GM11168 (cell line): ENCODE measurements at regions not wholly inside any gene's neighbourhood (a gene's known extent, or its start where the extent isn't known, plus 50 kb on each side); places are given as distances from the start of the nearest gene placed in this dataset.

Source experiments
- in situ Hi-C: fragments of 300-500 bp; cut with MboI; formaldehyde crosslinking; loops from one replicate; pipeline ENCODE4 v1.12.0; 2022; ENCODE audit warnings: low sequenced_read_pairs; ENCODE audit not compliant: unreplicated experiment

DNA sequence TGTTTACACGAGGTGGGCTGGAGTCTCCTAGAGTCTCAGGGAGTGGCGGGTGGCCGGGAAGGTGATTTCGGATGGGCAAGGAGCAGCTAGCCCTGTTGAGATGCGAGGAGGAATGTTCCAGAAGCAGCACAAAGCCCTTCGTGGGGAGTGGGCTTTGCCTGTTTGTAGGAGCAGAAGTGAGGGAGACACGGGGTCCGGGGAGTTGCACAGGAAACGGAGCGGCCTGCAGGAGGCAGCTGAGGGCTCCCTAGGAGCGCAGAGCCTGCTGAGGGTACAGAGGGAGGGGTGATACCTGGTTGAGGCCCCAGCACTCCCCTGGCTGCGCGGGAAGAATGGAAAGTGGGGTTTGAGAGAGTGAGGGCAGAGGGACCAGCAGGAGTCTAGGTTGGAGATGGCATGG, 847.2 kb downstream of the TBC1D22A start:
- in situ Hi-C loops, result no loop called here

DNA sequence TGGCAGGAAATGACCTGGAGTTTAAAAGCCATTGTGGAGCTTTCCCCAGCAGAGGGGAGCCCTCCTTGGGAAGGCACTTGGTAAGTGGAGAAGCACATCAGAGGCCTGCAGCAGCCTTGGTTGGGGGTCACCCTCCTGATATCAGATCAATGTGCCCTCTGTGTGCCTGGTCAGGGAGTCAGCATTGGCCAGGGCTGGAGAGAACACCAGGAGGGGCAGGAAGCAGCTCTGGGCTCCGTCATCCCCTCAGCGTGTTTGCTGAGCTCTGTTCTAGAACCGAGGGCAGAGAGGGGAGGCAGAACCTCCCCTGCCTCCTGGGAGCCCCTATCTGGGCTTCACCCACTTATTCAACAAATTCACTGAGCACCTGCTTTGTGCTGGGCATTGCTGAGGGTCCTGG, 846.0 kb downstream of the TBC1D22A start:
- in situ Hi-C loops, result no loop called here

DNA sequence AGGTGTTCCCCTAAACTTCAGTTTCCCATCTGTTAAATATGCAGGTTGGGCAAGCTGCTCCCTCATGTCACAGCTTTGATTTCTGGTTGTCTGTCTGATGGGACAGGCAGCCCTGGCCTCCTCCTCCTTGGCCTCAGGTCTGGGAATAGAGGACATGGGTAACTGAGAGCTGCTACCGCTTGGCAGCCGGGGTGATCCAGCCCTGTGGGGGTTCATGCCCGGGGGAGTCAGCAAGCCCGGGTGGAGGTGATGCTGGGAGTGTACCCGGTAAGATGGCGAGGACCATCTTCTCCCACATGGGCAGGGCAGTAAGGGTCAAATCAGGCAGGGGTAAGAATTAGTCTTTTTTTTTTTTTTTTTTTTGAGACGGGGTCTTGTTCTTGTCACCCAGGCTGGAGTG, 845.0 kb downstream of the TBC1D22A start:
- in situ Hi-C loops, result no loop called here

DNA sequence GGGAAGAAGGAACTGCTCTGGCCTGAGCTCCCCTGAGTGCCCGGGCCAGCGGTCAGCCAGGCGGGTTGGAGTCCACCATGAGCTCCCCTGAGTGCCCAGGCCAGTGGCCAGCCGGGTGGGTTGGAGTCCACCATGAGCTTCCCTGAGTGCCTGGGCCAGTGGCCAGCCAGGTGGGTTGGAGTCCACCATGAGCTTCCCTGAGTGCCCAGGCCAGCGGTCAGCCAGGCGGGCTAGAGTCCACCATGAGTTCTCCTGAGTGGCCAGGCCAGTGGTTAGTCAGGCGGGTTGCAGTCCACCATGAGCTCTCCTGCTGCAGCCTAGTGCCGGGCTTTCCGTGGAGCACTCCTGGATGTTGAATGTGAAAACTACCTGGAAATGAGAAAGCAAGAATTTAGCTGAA, 844.0 kb downstream of the TBC1D22A start:
- in situ Hi-C loops, result no loop called here

DNA sequence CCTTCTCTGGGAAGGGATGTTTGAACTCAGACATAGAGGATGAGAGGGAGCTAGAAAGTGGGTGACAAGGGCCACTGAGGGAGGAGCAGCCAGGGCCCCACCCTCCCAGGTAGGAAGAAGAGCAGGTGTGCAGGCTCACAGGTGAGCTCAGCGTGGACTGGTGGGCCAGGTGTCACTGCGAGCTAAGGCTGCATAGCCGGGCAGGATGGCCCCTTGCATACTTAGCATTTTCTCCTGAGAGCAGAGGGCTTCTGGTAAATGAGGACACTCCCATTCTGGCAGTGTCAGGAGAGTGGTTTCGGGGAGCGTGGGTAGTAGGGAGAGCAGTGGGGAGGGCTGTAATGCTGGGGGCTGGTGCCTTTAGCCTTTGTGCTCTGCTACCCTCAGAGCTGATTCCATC, 843.4 kb downstream of the TBC1D22A start:
- in situ Hi-C loops, result no loop called here

DNA sequence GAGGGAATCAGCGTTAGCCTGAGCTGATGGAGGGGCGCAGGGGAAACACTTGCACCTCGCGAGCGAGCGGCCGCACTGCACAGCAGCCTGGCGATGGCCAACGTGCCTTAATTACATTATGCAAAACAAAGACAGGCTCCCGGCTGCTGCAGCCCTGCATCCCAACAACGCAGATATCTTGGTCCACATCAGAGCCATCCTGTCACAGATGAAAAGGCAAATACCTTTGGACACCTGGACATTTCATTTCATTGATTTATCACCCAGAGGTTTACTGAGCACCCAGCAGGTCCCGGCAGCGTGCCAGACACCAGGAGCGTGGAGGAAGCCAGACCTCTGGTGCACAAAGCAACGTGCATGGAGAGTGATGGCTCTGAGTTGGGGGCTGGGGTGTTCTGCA, 843.0 kb downstream of the TBC1D22A start:
- in situ Hi-C loops, result no loop called here

DNA sequence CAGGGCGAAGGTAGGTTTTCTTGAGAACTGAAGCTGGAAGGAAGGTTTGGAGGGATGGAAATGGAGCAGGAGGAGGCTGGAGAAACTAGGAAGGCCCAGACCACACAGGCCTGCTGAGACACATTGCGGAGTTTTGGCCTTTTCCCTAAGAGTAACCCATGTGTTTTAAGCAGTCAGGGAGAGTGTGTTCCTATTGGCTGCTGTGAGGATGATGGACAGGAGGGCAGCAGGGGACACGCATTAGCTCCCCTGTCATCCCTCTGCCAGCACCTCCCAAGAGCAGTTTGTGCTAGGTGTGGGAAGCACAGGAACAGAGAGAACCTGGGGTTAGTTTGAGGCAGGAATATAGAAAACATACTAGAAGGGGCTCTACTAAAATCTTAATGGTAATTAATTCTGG, 842.1 kb downstream of the TBC1D22A start:
- in situ Hi-C loops, result no loop called here

DNA sequence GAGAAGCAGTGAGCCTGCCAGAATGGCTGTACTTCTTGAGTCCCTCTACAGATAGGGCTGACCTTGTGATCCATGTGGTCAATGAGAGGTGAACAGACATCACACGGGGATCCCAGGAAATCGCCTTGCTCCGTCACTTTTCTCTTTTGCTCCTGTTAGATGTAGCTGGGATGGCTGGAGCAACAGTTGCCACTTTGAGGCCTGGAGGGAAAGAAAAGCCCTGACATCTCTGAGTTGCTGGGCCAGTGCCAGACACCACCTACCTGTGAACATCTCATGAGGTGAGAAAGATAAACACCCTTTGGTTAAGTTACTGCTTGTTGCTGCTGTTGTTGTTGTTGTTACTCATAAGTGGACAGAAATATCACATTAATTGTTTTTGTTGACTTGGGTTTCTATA, 840.3 kb downstream of the TBC1D22A start:
- in situ Hi-C loops, result no loop called here

DNA sequence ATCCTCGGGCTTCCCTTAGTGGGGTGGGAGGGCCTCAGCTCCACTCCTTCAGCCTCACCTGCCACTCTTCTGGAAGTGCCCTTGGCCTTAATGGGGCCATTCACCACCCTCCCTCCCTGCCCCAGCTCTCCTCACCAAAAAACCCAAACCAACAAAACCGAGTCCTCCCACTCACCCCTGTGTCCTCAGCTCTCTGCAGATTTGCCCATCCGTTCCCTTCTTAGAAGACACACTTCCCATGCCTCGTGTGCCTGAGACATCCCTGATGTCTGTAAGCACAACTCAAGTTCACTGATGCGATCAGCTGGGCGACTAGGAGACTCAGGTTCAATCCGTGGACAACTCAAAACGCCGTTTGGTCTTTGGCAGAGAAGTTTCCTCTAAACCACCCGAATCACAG, 839.2 kb downstream of the TBC1D22A start:
- in situ Hi-C loops, result no loop called here

DNA sequence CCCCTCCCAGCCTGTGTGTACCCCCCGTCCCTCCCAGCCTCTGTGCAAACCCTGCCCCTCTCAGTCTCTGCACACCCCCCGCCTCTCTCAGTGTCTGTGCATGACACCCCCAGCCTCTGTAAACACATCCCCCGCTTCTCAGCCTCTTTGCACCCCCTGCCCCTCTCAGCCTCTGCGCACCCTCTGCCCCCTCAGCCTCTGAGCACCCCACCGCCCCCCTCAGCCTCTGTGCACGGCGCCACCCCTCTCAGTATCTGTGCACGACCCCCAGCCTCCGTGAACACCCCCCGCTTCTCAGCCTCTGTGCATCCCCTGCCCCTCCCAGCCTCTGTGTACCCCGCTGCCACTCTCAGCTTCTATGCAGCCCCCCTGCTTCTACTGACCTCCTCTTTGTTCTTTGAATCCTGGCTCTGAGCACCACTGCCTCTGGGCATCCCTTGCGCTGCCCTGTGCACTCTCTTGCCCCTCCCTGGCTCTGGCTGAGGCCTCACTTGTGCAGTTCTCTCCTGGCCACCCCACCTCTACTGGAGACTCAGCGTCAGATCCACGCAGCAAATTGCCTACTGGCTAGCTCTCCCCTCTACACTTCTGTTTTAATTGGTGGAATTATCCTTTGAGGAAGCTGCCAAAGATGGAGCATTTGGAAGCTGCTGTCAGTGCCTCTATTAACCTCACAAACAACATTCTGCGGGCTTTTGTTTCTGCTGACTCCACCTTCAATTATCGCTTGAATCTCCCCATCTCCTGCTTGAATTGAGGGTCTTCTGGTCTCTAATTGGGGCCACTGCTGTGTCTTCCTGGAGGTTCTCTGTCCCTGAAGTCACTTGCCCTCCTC, 838.6 kb downstream of the TBC1D22A start:
- in situ Hi-C loops, result no loop called here

DNA sequence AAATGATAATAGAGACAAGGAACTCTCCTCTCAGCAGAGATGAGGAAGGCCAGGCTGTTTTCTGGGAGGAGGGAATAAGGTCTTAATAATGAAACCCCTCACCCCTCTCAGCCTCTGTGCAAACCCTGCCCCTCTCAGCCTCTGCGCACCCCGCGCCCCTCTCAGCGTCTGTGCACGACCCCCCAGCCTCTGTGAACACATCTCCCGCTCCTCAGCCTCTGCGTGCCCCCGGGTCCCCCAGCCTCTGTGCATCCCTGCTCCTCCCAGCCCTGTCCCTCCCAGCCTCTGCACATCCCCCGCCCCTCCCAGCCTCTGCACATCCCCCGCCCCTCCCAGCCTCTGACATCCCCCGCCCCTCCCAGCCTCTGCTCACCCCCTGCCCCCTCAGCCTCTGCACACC, 837.8 kb downstream of the TBC1D22A start:
- in situ Hi-C loops, result no loop called here

DNA sequence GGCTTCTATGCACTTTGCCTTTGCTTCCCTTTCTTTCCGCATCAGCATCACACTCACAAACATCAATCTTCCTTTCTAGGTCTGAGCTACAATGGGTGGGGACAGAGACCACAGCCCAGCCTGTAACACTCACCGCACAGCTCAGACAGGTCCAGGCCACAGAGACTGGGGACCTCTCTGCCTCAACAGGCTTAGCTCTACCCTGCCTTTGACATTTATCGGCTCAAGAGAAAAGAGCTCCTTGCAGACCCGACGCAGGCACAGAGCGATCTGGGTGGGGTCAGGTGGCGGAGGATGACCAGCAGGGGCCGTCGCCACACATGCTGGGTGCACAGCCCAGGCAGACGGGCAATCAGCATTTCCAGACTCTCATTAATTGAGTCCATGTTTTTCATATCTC, 837.3 kb downstream of the TBC1D22A start:
- in situ Hi-C loops, result loop anchor here (10.0 kb wide), 1 partner anchor 1985 kb away; no protein-coding TSS in a partner anchor

DNA sequence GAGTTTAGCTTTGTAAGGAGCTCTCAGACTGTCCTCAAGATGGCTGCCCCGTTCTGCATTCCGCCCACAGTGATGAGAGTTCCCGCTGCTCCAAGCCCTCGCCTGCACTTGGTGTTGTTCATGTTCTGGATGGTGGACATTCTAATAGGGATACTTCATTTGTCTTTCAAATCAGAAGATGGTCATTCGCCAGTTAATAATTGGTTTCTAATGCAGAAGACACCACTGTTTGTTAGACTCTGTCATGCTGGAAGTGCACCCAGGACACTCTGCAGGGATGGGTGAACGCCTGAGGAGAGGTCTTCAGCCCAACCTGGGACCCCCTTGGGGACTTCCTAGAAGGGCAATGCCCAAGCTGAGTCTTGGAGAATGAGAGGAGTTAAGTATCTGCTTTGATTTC, 836.4 kb downstream of the TBC1D22A start:
- in situ Hi-C loops, result loop anchor here (10.0 kb wide), 1 partner anchor 1984 kb away; no protein-coding TSS in a partner anchor

DNA sequence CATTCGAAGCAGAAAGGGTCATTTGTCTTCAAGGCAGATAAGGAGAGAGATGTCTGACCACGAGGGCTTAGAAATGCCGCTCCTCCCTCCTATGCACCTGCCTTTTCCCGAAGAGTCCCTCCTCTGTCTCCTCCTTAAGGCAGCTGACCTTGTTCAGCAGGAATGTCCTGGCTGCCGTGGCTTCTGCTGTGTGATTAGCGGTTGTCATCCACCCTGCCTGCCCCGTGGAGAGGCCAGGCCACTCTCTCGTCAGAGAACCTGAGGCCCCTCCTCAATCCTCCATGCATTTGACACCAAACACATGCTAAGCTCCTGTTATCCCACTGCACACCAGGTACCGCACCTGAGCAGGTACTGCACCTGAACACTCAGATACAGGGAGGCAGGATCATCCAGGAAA, 834.6 kb downstream of the TBC1D22A start:
- in situ Hi-C loops, result loop anchor here (10.0 kb wide), 1 partner anchor 1982 kb away; no protein-coding TSS in a partner anchor

DNA sequence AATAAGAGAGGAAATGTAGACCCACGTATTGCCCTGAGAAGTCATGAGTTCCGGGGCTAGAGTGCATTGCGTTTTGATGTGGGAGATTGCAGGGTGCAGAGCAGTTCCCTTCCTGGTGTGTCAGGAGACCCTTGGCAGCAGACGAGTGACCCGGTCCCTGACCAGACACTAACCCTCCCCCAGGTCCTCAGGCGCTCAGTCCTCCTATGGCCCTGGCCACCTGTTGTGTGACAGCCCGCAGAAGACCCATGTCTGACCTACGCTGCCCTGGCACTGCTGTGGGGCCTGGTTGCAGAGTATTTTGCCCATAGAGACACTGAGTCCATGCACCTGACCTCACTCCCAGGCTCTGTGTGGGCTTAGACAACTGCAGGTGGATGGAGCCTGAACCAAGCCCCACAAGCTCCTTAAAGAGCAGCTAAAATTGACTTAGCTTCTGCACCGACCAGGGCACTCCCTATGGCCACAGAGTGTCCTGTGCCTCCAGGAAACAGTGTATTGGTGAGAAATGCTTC, 833.8 kb downstream of the TBC1D22A start:
- in situ Hi-C loops, result loop anchor here (10.0 kb wide), 1 partner anchor 1981 kb away; no protein-coding TSS in a partner anchor

DNA sequence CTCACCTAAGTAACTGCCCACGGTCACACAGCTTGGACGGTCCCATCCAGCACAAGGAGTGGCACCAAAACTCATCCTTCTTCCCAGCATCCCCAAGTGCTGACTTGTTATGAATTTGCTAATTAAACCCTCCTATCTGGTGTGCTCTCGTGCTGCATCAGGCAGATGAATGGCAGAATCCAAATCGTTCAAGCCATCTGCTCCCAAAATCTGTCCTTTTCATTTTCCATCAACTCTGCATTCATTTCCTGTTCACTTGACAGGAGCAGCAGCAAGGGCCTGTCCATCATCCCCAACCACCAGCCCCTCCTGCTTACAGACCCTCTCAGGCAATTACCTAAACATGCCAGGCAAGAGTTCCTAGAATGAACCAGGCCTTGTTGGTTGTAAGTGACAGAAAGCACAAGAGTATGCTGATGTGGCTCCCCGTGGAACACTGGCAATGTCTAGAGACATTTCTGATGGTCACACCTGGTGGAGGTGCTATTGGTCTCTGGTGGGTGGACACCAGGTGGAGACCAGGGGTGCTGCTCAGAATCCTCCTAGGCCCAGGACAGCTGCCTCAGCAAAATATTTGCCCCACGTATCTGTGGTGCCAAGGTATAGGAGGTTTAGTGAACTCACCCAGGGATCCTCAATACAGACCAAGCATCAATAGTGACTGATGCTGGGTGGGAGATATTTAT, 832.5 kb downstream of the TBC1D22A start:
- in situ Hi-C loops, result loop anchor here (10.0 kb wide), 1 partner anchor 1980 kb away; no protein-coding TSS in a partner anchor

DNA sequence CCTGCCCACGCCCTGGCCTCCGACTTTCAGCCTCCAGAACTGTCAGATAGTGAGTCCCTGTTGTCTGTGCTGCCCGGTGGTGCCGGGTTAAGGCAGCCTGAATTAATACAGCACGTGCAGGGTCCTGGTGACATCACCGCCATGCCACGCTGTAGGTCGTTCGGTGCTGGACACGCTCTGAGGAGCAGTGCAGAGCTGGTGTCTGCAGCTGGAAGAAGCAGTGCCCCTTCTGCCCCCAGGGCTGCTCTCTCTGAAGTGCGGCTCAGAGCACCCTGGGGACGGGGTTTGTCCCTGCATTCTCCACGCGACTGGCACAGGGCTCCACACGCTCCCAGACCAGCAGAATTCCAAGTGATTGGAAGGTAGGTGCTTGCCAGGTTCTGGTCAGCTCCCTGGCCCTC, 831.5 kb downstream of the TBC1D22A start:
- in situ Hi-C loops, result loop anchor here (10.0 kb wide), 1 partner anchor 1979 kb away; no protein-coding TSS in a partner anchor

DNA sequence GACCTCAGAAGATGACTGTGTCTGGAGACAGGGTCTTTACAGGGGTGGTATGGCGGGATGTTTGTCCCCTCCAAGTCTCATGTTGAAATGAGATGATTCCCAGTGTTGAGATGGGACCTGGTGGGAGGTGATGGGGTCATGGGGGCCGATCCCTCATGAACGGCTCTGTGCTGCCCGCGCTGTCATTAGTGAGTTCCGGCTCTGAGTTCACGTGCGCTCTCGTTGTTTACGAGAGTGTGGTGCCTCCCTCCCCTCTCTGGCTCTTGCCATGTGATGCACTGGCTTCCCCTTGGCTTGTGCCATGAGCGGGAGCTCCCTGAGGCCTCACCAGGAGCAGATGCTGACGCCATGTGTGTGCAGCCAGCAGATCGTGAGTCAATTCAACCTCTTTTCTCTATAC, 830.8 kb downstream of the TBC1D22A start:
- in situ Hi-C loops, result loop anchor here (10.0 kb wide), 1 partner anchor 1978 kb away; no protein-coding TSS in a partner anchor

DNA sequence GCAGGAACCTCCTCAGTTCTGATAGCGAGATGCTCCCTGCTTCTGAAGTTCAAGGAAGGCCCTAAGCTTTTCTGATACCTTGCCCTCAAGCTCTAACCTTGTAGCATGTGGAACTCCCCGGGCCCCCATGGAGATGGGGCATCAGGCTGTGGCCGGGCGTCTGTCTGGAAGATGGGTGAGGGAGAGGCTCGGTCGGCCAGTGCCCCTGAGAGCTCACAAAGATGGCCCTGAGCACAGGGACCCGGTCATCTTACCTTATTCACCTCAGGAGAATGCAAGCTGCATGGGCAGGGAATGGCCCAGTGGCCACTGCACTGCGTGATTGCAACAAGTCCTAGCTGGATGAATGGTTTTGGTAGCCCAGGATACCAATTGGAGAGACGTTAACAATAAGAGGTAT, 830.3 kb downstream of the TBC1D22A start:
- in situ Hi-C loops, result loop anchor here (10.0 kb wide), 1 partner anchor 1978 kb away; no protein-coding TSS in a partner anchor

DNA sequence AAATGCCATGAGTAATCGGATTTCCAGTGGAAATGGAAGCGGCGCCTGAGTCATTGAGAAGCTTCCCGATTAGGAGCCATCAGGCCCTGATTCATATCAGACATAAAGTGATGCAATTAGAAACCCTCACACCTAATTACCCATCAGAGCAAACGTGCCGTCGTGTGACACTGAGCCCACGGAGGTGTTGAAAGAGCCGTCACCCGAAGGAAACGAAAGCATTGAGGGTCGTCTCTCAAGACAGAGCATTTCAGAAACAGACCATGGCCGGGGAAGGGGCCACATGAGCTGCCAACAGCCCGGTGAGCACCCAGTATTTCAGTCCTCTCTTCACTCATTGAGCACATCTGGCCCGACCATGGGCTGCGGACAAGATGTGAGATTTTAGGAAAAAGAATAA, 829.3 kb downstream of the TBC1D22A start:
- in situ Hi-C loops, result loop anchor here (10.0 kb wide), 1 partner anchor 1977 kb away; no protein-coding TSS in a partner anchor

DNA sequence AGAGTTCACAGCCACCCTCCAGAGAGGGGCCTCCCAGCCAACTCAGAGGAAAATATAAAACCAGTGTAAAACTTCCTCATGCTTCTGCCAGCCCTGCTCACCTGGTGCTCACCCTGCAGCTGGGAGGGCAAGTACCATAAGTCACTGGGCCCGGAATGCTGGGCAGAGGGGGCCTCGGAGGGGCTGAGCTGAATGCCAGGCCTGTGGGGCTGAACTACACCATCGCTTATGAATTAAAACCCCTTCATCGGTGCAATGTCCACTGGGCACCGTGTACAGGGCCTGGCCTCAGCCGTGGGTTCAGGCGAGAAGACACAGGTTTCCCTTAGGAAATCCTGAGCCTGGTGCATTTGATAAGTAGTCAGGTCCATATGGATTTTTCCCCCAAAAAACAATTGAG, 828.6 kb downstream of the TBC1D22A start:
- in situ Hi-C loops, result loop anchor here (10.0 kb wide), 1 partner anchor 1976 kb away; no protein-coding TSS in a partner anchor
